KG1 (cell line): ENCODE measurements at regions not wholly inside any gene's neighbourhood (a gene's known extent, or its start where the extent isn't known, plus 50 kb on each side); places are given as distances from the start of the nearest gene placed in this dataset.

Source experiments
- DNase-seq: peaks from one replicate; lab custom pipeline; 2025; lab: John Stamatoyannopoulos, UW

- no peak for DNase-seq
These were observed 287.8 kb upstream of the UMPS start for GRCh38 chr3:124442463-124442862.

GRCh38 chr3:124443446-124443845 lies 286.8 kb upstream of the UMPS start:
- DNase-seq = no peak

- no peak for DNase-seq
These were observed 286.2 kb upstream of the UMPS start for GRCh38 chr3:124444075-124444474.

GRCh38 chr3:124444896-124445295 lies 285.4 kb upstream of the UMPS start:
- DNase-seq = no peak

GRCh38 chr3:124447845-124448244 lies 282.4 kb upstream of the UMPS start:
- DNase-seq = no peak

- DNase-seq = no peak
These were observed 281.3 kb upstream of the UMPS start for GRCh38 chr3:124448954-124449353.

- DNase-seq = no peak
These were observed 279.9 kb upstream of the UMPS start for GRCh38 chr3:124450366-124450765.

- DNase-seq = no peak
These were observed 278.5 kb upstream of the UMPS start for GRCh38 chr3:124451630-124452317.

GRCh38 chr3:124453189-124453588 lies 277.1 kb upstream of the UMPS start:
- DNase-seq = no peak

GRCh38 chr3:124455891-124456290 lies 274.4 kb upstream of the UMPS start:
- no peak for DNase-seq

- no peak for DNase-seq
These were observed 273.7 kb upstream of the UMPS start for GRCh38 chr3:124456506-124456905.

- no peak for DNase-seq
These were observed 270.6 kb upstream of the UMPS start for GRCh38 chr3:124459678-124460077.

GRCh38 chr3:124461126-124461525 lies 269.1 kb upstream of the UMPS start:
- no peak for DNase-seq

- DNase-seq = no peak
These were observed 268.2 kb upstream of the UMPS start for GRCh38 chr3:124461838-124462632.

GRCh38 chr3:124463234-124463633 lies 267.0 kb upstream of the UMPS start:
- no peak for DNase-seq

GRCh38 chr3:124467980-124468902 lies 262.0 kb upstream of the UMPS start:
- no peak for DNase-seq

- no peak for DNase-seq
These were observed 260.7 kb upstream of the UMPS start for GRCh38 chr3:124469555-124469954.

GRCh38 chr3:124478830-124479229 lies 251.4 kb upstream of the UMPS start:
- no peak for DNase-seq

GRCh38 chr3:124483915-124484470 lies 246.3 kb upstream of the UMPS start:
- no peak for DNase-seq

- DNase-seq = no peak
These were observed 243.9 kb upstream of the UMPS start for GRCh38 chr3:124486324-124486723.

- no peak for DNase-seq
These were observed 240.7 kb upstream of the UMPS start for GRCh38 chr3:124489506-124489905.

GRCh38 chr3:124491098-124491497 lies 239.2 kb upstream of the UMPS start:
- DNase-seq = no peak
